ENCODE measurements at regions not wholly inside any gene's neighbourhood (a gene's known extent, or its start where the extent isn't known, plus 50 kb on each side); places are given as distances from the start of the nearest gene placed in this dataset.

DNA sequence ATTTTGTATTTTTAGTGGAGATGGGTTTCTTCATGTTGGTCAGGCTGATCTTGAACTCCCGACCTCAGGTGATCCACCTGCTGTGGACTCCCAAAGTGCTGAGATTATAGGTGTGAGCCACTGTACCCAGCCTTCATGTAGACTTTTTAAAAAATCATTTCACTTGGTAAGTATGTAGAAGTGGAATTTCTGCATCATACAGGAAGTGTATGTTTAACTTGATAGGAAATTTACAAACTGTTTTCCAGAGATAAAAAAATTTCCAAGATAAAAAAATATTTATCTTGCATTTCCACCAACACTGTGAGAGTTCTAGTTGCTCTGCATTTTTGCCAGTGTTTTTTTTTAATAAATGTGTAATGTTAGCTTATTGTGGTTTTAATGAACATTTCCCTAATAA lies 155.8 kb downstream of the ZNF608 start:
- no peaks in the 10 kb centered on the region for H3K9me3 ChIP-seq (replicated peaks; ENCODE audit: control insufficient read depth, insufficient read depth, low read length)
- FAIRE-seq: peak; percentile 75
- intact Hi-C loops (cut with micrococcal nuclease): loop anchor here (10.0 kb wide), 1 partner anchor 314 kb away; no protein-coding TSS in a partner anchor
- H3K4me3 ChIP-seq (replicated peaks in 1 of 3; ENCODE audit: insufficient read depth in 1 of 3, low read depth in 1 of 3, low read length in 3 of 3): no peak overlapping the region
- no peak overlapping the region for H3K27ac ChIP-seq (ENCODE audit: insufficient read depth, low read depth, low read length)
- no peaks in the 10 kb centered on the region for H3K36me3 ChIP-seq (ENCODE audit: control insufficient read depth in 2 of 2, extremely low read depth in 1 of 2, insufficient read depth in 2 of 2, low read length in 2 of 2)
- TF ChIP-seq, protein P1, sequence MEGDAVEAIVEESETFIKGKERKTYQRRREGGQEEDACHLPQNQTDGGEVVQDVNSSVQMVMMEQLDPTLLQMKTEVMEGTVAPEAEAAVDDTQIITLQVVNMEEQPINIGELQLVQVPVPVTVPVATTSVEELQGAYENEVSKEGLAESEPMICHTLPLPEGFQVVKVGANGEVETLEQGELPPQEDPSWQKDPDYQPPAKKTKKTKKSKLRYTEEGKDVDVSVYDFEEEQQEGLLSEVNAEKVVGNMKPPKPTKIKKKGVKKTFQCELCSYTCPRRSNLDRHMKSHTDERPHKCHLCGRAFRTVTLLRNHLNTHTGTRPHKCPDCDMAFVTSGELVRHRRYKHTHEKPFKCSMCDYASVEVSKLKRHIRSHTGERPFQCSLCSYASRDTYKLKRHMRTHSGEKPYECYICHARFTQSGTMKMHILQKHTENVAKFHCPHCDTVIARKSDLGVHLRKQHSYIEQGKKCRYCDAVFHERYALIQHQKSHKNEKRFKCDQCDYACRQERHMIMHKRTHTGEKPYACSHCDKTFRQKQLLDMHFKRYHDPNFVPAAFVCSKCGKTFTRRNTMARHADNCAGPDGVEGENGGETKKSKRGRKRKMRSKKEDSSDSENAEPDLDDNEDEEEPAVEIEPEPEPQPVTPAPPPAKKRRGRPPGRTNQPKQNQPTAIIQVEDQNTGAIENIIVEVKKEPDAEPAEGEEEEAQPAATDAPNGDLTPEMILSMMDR (IDR thresholded peaks at IDR 0.05; ENCODE audit: extremely low read depth in 1 of 2, insufficient read depth in 1 of 2, low read depth in 1 of 2, low read length in 2 of 2): no peak
- TF ChIP-seq EZH2 (IDR thresholded peaks at IDR 0.05; ENCODE audit: borderline replicate concordance, low read depth, low read length, severe bottlenecking) (no peak), POLR2A (IDR thresholded peaks at IDR 0.05; ENCODE audit: low read depth, low read length) (no peak), POLR2AphosphoS5 (IDR thresholded peaks at IDR 0.05; ENCODE audit: insufficient read depth, low read depth, low read length) (no peak), FOS (IDR thresholded peaks at IDR 0.05; ENCODE audit: borderline replicate concordance, insufficient read depth, low read length) (no peak), GATA2 (IDR thresholded peaks at IDR 0.05; ENCODE audit: insufficient read depth, insufficient read length, low read depth, low read length) (peak; percentile 32), JUN (IDR thresholded peaks at IDR 0.05; ENCODE audit: borderline replicate concordance, insufficient read depth, insufficient read length, low read depth) (peak; percentile 20), MYC (IDR thresholded peaks at IDR 0.05; ENCODE audit: low read depth, low read length) (no peak)
- TF ChIP-seq, protein P2, sequence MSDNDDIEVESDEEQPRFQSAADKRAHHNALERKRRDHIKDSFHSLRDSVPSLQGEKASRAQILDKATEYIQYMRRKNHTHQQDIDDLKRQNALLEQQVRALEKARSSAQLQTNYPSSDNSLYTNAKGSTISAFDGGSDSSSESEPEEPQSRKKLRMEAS (IDR thresholded peaks at IDR 0.05; ENCODE audit: insufficient read depth, insufficient read length): no peak
- ChIA-PET POLR2A (no interaction called here), CTCF (interaction anchor here (0.8 kb wide), 1 partner anchor 15 kb away, joined by 3 read pairs; no protein-coding TSS in a partner anchor)
- no peak overlapping the region for H3K9ac ChIP-seq (replicated peaks; ENCODE audit: extremely low read depth, insufficient read depth, low read length)
- no TSS peak for BruUV-seq (replicated peaks)
- H3K79me2 ChIP-seq (ENCODE audit: control insufficient read depth, insufficient read depth, low read length): no peaks in the 10 kb centered on the region
- no peaks in the 10 kb centered on the region for H3K9me1 ChIP-seq (replicated peaks; ENCODE audit: control insufficient read depth, extremely low read depth, insufficient read depth, low read length)
- peak; percentile 78 for DNase-seq (ENCODE audit: low read depth, low spot score)
- H3K4me2 ChIP-seq (ENCODE audit: insufficient read depth, low read length): no peak overlapping the region
- H3K4me1 ChIP-seq (ENCODE audit: control insufficient read depth, extremely low read depth, insufficient read depth, low read length): peaks cover 11% of the 10 kb centered on the region
- dilution Hi-C loops (cut with MboI; ENCODE audit: extremely low pct_ligation_motif_present, low sequenced_read_pairs): no loop called here
- no peaks in the 10 kb centered on the region for H3K27me3 ChIP-seq (ENCODE audit: control insufficient read depth in 2 of 2, insufficient read depth in 2 of 2, low read length in 2 of 2)
- H2AFZ ChIP-seq (ENCODE audit: low read depth, low read length): no peak overlapping the region
- no peaks in the 10 kb centered on the region for H4K20me1 ChIP-seq (replicated peaks; ENCODE audit: control insufficient read depth, extremely low read depth, insufficient read depth, low read length)

Measured in endothelial cell of umbilical vein (primary cell).